ENCODE measurements at regions not wholly inside any gene's neighbourhood (a gene's known extent, or its start where the extent isn't known, plus 50 kb on each side); places are given as distances from the start of the nearest gene placed in this dataset.

GRCh38 chr10:4186849-4187540 lies 402.0 kb upstream of the KLF6 start:
- TF ChIP-seq CTCF (IDR thresholded peaks at IDR 0.05) (no peak), POLR2AphosphoS5 (IDR thresholded peaks at IDR 0.05; ENCODE audit: low read depth, low read length) (no peak)

All from Panc1 (cell line).